SW 1271 (cell line): ENCODE measurements at regions not wholly inside any gene's neighbourhood (a gene's known extent, or its start where the extent isn't known, plus 50 kb on each side); places are given as distances from the start of the nearest gene placed in this dataset.
"Not testable (repeated sequence)": the region's sequence is repeated elsewhere in the genome, so short reads cannot be mapped to it uniquely, and the experiment has no call there.

Experiments
- DNase-seq, 2 experiments: peaks; one replicate each; lab custom pipeline; 2025; lab: John Stamatoyannopoulos, UW

- no peak for DNase-seq
These were observed 440.9 kb upstream of the KLF12 start for GRCh38 chr13:74574964-74575728.

GRCh38 chr13:74573654-74574053 is 439.4 kb upstream of the KLF12 start:
- DNase-seq = no peak

- no peak for DNase-seq
These were observed 437.6 kb upstream of the KLF12 start for GRCh38 chr13:74571811-74572210.

GRCh38 chr13:74570834-74571233 is 436.6 kb upstream of the KLF12 start:
- DNase-seq = no peak

GRCh38 chr13:74570046-74570445 is 435.8 kb upstream of the KLF12 start:
- DNase-seq = no peak

GRCh38 chr13:74569251-74569650 is 435.0 kb upstream of the KLF12 start:
- no peak for DNase-seq

GRCh38 chr13:74567485-74567884 is 433.3 kb upstream of the KLF12 start:
- no peak for DNase-seq

GRCh38 chr13:74562381-74562780 is 428.2 kb upstream of the KLF12 start:
- DNase-seq = no peak

GRCh38 chr13:74561155-74561554 is 427.0 kb upstream of the KLF12 start:
- no peak for DNase-seq

GRCh38 chr13:74560325-74560724 is 426.1 kb upstream of the KLF12 start:
- no peak for DNase-seq

GRCh38 chr13:74557870-74558269 is 423.7 kb upstream of the KLF12 start:
- no peak for DNase-seq

GRCh38 chr13:74555651-74556420 is 421.6 kb upstream of the KLF12 start:
- DNase-seq = no peak

- DNase-seq = no peak
These were observed 421.0 kb upstream of the KLF12 start for GRCh38 chr13:74555276-74555625.

- DNase-seq = no peak
These were observed 420.5 kb upstream of the KLF12 start for GRCh38 chr13:74554569-74555275.

GRCh38 chr13:74550039-74550438 is 415.8 kb upstream of the KLF12 start:
- DNase-seq = no peak

- not testable (repeated sequence) for DNase-seq
These were observed 402.4 kb upstream of the KLF12 start for GRCh38 chr13:74536649-74537048.

- DNase-seq = no peak
These were observed 399.0 kb upstream of the KLF12 start for GRCh38 chr13:74533226-74533625.

- no peak for DNase-seq
These were observed 395.8 kb upstream of the KLF12 start for GRCh38 chr13:74530011-74530410.

- no peak for DNase-seq
These were observed 394.7 kb upstream of the KLF12 start for GRCh38 chr13:74528734-74529513.

GRCh38 chr13:74523057-74523456 is 388.9 kb upstream of the KLF12 start:
- DNase-seq = no peak

- no peak for DNase-seq
These were observed 377.3 kb upstream of the KLF12 start for GRCh38 chr13:74511523-74511922.

- no peak for DNase-seq
These were observed 353.0 kb upstream of the KLF12 start for GRCh38 chr13:74487091-74487722.
